Activated CD4-positive, alpha-beta T cell treated with anti-CD3 and anti-CD28 coated beads for 24 hours (primary cell): ENCODE measurements at regions not wholly inside any gene's neighbourhood (a gene's known extent, or its start where the extent isn't known, plus 50 kb on each side); places are given as distances from the start of the nearest gene placed in this dataset.

ENCODE experiments used
- DNase-seq, 2 donors: peaks; one replicate each; pipeline ENCODE4 v3.0.0-alpha.2; 2020; ENCODE audit warnings: low read depth in 2 of 2

DNA sequence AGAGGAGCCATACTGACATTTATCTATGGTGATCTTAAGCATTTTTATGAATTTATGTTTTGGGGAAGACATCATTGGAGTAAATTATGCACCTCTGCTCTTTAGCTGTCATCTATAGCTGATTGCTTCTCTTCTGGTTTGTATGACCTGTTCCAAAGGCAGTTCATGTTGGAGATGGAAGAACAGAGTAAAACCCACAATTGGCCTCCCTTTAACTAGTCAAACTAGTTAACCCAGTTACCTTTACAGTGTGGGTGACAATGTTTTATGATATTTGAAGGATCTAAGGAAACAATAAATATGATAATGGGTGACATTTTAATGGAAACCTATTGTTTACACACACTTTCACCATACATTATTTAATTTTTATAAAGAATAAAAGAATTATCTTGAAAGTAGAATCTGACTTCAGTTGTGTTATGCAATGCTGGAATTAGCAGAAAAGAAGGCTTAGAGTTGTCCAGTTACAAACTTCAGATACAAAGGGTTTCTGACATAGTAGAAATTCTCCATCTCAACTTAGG is 263.5 kb downstream of the NFKBIZ start:
- no peak for DNase-seq

DNA sequence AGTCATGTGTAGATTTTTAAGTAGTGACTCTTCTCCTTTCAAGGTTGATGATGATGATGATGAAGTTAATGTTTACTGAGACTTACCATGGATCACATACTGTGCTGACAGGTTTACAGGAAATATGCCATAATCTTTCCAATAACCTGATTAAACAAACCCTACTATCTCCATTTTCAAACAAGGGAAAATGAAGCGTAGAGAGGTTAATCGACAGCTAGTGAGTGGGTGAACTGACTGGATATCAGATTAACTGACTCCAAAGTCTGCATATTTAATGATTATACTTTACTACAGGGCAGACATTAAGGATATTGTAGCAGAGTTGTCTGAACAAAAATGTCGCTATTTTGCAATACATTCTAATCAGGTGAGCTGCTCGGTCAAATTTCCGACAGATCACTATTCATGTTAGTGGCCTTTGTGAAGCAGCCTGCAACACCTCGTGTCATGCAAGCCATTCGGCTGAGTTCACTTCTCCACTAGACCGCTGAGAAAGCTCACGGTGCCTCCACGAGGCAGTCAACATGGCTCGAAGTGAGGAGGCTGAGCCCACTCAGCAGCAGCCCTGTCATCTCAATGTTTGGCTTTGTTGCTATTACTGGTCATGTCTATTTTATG is 264.2 kb downstream of the NFKBIZ start:
- DNase-seq = no peak

DNA sequence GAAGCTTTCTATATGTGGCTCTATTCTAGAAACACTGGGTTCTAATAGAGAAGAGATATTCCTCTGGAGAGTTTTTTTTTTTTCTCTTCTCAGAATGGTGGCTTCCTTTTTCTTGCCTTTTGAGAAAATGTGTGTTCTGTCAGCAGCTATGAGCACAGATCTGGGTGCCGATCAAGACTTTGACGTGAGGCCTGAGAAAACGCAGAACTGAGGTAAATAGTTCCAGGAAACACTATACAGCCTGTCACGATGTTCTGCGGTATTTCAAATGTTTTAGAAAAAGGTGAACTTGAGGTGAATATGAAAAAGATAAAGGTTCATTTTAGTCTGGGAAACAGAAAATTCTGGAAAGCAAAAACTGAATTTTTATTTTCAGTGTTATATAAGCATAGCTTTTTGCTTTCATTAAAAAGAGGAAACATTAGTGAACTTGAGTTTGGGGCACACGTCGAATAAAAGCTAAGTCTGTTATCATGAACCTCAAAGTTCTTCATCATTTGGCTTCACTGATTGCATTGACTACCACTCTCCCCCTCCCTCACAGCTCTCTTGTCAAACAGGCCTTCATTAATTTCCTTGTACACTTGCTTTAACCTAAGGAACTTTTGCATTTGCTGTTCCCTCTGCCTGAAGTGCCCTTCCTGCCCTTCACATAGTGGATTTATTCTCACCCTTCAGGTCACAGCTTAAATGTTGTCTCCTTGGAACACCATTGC is 265.1 kb downstream of the NFKBIZ start:
- no peak for DNase-seq

DNA sequence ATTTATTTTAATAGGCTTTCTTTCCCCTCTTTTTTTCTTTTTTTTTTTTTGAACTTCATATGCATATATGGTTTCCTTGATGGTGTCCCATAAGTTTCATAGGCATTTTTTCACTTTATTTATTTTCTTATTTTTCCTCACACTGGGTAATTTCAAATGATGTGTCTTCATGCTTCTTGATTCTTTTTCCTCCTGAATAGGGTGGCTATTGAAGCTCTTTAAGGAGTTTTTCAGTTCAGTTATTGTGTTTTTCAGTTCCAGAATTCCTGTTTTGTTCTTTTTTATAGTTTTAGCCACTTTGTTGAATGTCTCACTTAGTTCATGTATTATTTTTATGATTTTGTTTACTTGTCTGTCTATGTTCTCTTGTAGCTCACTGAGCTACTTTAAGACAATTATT is 273.2 kb downstream of the NFKBIZ start:
- no peak for DNase-seq

DNA sequence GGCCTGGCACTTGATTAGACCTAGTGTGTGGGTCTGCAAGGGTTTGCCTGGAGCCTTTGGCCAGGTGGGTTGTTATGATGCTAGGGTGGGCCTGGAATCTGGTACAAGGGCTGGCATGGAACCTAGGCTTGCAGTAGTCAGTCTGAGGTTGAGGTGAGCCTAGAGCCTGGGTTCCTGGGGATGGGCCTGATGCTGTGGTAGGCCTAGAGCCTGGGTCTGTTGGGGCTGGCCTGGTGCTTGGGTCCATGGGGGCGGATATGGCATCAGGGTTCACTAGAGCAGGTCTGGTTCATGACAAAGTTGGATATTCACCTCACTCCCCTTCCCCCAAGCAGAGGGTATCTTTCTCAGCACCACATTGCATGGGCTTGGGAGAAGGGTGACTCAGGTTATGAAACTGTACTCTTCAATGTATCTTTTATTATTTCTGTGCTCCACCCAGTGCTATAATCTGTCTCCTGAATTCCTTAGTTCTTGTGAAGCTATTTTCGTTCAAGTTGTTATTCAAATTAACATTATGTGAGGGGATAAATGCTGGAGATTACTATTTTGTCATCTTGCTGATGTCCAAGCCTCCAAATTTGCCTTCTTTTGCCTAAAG is 274.4 kb downstream of the NFKBIZ start:
- no peak for DNase-seq

DNA sequence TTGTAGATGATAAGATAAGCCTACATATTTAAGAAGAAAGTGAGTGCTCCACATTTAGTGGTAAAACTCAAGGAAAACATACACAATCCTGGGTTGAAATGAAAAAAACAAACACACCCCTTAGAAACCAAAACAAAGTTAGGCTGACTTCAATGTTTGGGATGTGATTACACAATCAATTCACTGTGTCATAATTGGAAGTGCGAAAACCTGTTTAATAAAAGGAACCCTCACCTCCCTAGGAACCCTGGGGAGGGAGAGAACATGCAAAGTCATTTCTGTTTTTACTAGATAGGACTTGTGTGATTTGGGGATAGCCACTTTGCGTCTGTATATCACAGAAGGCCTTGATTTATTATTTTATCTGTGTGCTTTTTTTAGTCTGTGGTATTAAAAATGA is 275.0 kb downstream of the NFKBIZ start:
- no peak for DNase-seq

DNA sequence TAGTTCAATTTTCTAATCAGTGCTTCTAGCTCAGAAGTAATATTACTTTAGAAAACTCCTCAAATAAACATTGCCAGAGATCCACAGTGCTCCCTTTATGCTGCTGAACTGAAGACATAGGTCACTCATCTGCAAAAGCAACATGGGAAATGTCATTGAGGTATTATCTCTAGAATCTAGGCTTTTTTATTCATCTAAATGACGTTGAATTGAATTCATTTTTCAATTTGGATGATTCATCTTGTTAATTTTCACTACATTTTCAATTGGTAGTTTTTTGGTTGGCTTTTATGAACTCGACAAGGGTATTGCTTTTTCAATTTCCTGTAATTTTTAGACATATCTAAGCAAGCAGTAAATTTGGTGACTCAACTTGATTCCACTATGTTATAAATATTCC is 275.4 kb downstream of the NFKBIZ start:
- no peak for DNase-seq

DNA sequence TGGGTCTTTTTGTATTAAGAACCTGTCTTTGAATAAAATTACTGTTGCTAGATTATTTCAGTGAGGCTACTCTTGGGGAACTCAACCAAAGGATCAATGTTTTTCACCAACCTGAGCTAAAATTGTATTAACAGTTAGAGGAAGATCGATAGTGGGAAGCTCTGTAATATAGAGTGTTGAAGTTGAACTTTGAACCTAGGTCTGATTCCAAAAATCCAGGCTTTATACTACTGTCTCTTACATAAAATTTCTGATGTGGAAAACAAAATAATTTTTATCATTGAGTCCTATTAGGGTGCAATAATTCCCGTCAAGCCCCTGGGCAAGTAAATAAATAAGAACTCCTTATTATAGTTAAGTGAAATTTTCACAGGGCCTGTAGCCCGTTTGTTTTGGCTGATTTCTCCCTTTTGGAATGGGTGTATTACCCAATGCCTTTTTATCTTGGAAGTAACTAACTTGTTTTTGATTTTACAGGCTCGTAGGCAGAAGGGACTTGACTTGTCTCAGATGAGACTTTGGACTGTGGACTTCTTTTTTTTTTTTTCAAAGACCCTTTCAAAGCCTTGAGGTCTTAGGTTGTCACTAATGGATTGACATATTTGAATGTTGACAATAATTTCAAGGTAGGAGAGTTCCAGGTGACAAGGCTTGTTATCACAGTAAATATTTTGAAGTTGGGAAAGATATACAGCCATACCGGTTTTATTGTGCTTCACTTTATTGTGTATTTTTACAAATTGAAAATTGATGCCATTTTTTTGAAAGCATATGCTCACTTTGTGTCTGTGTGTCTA is 276.1 kb downstream of the NFKBIZ start:
- no peak for DNase-seq

DNA sequence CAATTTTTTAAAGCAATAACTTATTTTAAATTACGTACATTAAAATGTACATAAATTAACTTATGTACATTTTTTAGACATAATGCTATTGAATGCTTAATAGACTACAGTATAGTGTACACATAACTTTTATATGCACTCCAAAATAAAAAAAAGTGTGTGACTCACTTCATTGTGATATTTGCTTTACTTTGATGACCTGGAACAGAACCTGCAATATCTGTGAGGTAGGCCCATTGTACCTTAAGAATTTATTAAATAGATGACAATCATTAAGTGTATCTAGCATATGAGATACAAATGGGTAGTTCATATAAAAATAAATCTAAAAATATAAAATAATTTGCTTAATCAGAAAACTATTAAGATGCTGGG is 276.7 kb downstream of the NFKBIZ start:
- no peak for DNase-seq

DNA sequence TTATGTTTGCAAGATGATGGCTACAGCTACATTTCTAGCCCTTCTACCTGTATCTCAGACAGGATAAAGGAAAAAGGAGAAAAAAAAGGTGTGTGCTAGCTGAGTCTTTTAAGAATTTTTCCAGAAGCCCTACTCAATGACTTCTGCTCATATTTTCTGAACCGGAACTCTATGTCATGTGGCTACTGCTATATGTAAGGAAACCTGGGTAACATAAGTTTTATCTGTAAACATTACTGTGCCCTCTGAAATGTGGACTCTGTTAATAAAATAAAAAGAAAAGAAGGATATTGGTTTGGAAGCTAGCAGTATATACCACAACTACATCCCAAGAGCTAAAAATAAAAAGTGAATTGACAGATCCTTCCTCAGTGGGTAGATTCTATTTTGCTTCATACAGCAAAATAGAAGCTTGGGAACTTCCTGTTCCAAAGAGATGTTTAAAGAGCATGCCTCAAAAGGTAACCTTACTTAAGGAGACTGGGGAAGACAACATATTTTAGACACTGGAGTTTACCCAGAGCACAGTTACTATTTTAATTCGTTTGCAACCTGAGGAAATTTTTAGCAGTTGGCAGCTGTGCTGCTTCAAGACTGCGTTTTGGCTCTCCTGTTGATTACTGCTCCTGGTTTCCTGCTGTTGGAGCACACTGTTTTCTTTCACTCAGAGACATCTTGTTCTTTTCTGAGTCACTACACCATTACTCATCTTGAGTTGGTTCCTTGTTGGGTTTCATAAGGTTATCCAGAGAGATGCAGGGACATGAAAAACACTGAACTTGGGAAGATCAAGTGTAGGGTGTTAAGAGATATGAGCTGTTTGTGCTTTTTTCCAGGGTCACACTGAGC is 280.7 kb downstream of the NFKBIZ start:
- DNase-seq = no peak

DNA sequence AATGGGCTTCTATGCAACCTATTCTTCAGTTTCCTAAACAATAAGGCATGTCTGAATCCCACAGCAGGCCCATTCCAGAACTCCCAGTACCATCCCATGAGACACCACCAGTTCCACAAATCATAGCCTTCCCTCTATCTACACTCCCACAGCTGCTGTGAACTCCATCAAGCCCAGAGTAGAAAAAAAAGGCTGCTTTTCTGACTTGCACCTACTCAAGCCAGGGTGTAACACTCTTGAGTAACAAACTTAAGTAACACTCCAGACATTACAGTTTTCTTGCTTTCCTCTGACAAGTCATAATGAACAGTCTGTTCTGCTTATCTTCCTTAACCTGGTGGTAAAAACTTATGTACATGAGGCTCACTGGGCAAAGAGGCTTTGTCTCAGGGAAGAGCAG is 283.1 kb downstream of the NFKBIZ start:
- no peak for DNase-seq

DNA sequence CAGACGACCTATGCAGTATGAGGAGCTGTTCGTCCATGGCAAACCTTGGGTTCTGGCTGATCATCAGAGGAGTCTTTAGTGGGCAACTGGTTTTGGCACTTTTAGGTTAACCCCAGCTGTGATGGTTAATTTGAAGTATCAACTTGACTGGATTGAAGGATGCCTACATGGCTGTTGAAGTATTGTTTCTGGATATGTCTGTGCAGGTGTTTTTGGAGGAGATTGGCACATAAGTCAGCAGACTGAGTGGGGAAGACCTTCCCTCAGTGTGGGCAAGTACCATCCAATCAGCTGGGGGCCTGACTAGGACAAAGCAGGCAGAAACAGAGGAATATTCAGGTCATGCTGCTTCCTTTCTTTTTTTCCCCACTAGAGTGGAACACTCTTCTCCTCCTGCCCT is 284.1 kb downstream of the NFKBIZ start:
- DNase-seq = no peak

DNA sequence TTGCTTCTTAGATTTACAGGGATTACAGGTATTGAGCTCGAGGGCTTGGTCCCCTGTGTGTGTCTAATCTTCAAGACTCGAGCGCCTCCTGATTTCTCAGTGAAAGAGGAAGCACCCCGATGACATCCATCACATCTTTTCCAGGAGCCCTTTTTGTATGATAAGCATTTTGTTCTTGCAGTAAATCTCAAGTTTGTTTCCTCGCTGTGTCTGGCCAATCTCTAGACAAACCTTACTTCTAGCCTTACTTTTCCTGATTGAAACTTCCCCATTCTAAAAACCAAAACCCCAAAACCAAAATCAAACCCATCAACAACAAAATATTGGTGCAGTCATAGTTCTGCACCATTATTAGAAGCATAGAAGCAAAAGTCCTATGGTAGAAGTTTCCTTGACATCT is 286.0 kb downstream of the NFKBIZ start:
- no peak for DNase-seq

DNA sequence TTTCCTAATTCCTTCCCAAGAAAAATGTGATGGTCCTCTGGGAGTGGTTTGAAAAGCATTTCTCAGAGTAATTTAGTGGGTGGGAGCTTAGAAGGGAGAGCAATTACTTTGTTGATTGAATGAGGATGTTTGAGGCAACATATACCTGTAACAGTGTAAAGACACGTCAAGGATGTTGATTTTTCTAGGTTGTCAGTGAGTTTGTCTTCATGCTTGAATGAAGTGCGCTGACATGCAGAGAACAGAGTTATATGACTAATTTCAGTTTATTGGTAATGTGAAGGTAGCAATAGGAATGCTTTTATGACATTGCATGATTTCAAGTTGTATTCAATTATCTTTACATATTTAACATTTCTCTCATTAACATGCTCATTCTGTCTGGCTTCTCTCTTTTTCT is 286.9 kb downstream of the NFKBIZ start:
- no peak for DNase-seq

DNA sequence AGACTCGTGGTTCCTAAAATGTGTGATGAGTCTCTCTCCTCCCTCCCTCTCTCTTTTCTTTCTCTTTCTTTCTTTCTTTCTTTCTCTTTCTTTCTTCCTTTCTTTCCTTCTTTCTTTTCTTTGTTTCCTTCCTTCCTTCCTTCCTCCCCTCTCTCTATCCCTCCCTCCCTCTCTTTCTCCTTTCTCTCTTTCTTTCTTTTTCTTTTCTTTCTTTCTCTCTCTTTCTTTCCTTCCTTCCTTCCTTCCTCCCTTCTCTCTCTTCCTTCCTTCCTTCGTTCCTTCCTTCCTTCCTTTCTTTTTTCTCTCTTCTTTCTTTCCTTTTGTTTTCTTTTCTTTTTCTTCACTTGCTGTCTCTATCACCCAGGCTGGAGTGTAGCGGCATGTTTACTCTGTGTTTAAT is 290.8 kb downstream of the NFKBIZ start:
- DNase-seq = no peak

DNA sequence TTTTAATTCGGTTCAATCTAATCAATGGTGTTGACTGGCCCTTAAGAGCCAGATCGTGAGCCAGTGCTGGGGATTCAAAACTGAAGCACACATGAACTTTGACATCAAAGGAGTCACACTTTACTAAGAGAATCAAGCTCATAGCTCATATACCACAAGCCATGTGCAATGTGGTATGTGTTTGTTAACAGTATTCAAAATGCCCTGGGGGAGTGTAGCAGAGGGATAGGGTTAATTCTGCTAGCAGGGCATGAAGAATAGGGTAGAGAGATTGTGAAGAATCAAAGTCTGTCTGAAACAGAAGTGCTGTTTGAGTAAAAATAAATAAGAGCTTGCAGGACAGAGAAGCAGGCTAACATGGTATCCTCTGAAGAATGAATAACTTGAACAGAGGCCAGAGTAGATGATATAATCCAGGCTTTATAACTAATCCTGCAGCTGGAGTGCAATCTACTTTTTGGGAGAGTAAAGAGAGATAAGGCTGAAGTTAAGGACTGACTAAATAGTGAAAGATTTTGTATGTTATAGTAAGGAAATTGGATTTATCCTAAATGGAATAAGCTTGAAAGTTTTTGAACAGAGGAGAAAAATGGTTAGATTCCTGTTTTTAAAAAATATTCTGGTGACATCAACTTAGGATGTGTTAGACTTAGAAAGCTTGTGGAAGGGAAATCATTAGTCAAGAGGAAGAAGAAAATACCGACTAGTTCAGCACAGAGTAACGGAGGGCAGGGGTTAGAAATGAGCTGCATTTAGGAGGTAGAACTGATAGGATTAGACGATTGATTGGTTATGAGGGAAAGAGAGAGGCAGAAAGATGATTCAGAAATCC is 292.0 kb downstream of the NFKBIZ start:
- DNase-seq = no peak

DNA sequence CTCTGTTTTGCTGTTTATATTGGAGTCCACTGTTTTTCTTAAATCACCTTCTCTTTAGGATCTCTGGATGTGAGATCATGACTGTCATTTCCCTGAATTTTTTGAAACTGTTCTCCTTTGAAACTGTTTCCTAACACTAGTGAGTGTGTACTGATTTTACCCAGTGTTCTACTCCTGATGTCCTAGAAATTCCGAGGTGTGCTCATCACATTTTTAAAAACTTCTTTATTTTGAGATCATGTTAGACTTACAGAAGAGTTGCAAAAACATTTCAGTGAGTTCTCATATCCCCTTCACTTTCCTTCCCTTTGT is 292.6 kb downstream of the NFKBIZ start:
- DNase-seq = no peak

DNA sequence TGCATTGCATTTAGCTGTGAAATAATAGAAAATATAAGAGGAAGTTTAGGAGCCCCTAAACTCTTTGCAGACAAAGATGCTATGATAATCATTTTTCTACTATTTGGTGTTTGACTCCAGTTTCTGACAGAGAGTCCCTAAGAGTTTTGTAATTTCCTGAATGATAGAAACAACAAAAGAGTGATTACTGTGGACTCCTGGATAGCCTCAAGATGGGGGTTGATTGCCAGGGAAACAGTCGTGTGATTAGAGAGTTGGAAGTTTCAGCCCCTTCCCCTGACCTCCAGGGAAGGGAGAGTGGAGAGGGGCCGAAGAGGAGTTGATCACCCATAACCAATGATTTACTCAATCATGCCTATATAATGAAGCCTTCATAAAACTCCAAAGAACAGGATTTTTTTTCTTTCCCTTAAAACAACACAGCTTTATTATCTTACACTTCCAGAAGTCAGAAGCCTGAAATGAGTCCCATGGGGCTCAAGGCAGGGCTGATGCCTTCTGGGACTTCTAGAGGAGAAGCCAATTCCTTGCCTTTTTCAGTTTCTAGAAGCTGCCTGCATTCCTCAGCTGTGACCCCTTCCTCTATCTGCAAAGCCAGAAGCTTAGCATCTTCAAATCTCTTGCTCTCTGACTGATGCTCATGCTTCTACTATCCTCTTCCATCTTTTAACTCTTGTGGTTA is 292.3 kb upstream of the ZPLD1 start:
- DNase-seq = no peak

DNA sequence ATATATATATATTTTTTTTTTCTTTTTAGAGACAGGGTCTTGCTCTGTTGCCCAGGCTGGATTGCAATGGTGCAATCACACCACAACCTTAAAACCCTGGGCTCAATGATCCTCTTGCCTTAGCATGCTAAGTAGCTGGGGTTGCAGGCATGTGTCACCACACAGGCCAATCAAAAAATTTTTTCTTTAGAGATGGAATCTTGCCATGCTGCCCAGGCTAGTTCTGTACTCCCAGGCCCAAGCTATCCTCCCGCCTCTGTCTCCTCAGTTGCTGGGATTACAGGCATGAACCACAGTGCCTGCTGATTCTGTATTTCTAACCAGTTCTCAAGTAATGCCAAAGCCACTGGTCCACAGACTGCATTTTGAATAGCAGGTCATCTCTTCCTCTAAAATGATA is 291.3 kb upstream of the ZPLD1 start:
- DNase-seq = no peak

DNA sequence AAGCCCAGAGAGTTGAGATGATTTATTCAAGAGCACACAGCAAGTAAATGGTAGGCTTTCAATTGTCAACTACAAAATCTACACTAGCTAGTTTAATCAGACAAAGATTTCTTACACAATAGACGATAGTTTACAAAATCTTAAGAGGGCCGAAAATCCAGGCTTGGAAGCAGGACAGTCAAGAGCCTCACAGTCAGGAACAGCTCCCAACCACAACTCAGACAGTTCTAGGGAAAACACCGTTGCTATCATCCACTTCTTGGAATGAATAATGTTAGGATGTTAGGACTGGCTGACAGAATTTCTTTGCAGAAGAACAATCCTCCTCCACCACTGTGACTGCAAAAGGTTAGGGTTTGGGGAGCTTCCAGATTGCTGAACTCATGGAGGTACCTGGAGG is 290.8 kb upstream of the ZPLD1 start:
- no peak for DNase-seq
